ENCODE measurements at regions not wholly inside any gene's neighbourhood (a gene's known extent, or its start where the extent isn't known, plus 50 kb on each side); places are given as distances from the start of the nearest gene placed in this dataset.
"Not testable (repeated sequence)": the region's sequence is repeated elsewhere in the genome, so short reads cannot be mapped to it uniquely, and the experiment has no call there.

GRCh38 chr12:131561051-131561450 is 149.8 kb upstream of the SFSWAP start:
- no peak for TF ChIP-seq CTCF (IDR thresholded peaks at IDR 0.05; ENCODE audit: insufficient read depth, low read length, severe bottlenecking)
- no peak for DNase-seq (ENCODE audit: low read depth)
- Histone ChIP-seq H3K4me3 (ENCODE audit: low read depth, low read length) (no peak overlapping the region), H3K27me3 (ENCODE audit: control insufficient read depth, insufficient read depth, low read length) (no peaks in the 10 kb centered on the region), H3K36me3 (ENCODE audit: control insufficient read depth, insufficient read depth, low read length) (no peaks in the 10 kb centered on the region)
- FAIRE-seq = no peak

GRCh38 chr12:131561891-131562684 is 148.8 kb upstream of the SFSWAP start:
- Histone ChIP-seq H3K4me3 (ENCODE audit: low read depth, low read length) (no peak overlapping the region), H3K27me3 (ENCODE audit: control insufficient read depth, insufficient read depth, low read length) (no peaks in the 10 kb centered on the region), H3K36me3 (ENCODE audit: control insufficient read depth, insufficient read depth, low read length) (no peaks in the 10 kb centered on the region)
- no peak for DNase-seq (ENCODE audit: low read depth)
- TF ChIP-seq CTCF (IDR thresholded peaks at IDR 0.05; ENCODE audit: insufficient read depth, low read length, severe bottlenecking) = no peak
- no peak for FAIRE-seq

- H3K4me3 ChIP-seq (ENCODE audit: low read depth, low read length); H3K36me3 ChIP-seq (ENCODE audit: control insufficient read depth, insufficient read depth, low read length); DNase-seq (ENCODE audit: low read depth); H3K27me3 ChIP-seq (ENCODE audit: control insufficient read depth, insufficient read depth, low read length); FAIRE-seq: not testable (repeated sequence)
These were observed 146.7 kb upstream of the SFSWAP start for GRCh38 chr12:131564138-131564727.

- H3K4me3 ChIP-seq (ENCODE audit: low read depth, low read length) = no peak overlapping the region
- H3K36me3 ChIP-seq (ENCODE audit: control insufficient read depth, insufficient read depth, low read length) = no peaks in the 10 kb centered on the region
- FAIRE-seq = no peak
- no peaks in the 10 kb centered on the region for H3K27me3 ChIP-seq (ENCODE audit: control insufficient read depth, insufficient read depth, low read length)
- TF ChIP-seq CTCF (IDR thresholded peaks at IDR 0.05; ENCODE audit: insufficient read depth, low read length, severe bottlenecking) = no peak
- DNase-seq (ENCODE audit: low read depth) = no peak
These were observed 146.0 kb upstream of the SFSWAP start for GRCh38 chr12:131564845-131565244.

GRCh38 chr12:131565267-131566015 is 145.4 kb upstream of the SFSWAP start:
- TF ChIP-seq CTCF (IDR thresholded peaks at IDR 0.05; ENCODE audit: insufficient read depth, low read length, severe bottlenecking) = no peak
- FAIRE-seq (no peak), DNase-seq (ENCODE audit: low read depth) (no peak)
- no peaks in the 10 kb centered on the region for H3K27me3 ChIP-seq (ENCODE audit: control insufficient read depth, insufficient read depth, low read length)
- no peaks in the 10 kb centered on the region for H3K36me3 ChIP-seq (ENCODE audit: control insufficient read depth, insufficient read depth, low read length)
- H3K4me3 ChIP-seq (ENCODE audit: low read depth, low read length) = no peak overlapping the region

GRCh38 chr12:131568336-131568735 is 142.6 kb upstream of the SFSWAP start:
- TF ChIP-seq CTCF (IDR thresholded peaks at IDR 0.05; ENCODE audit: insufficient read depth, low read length, severe bottlenecking) = no peak
- FAIRE-seq (no peak), DNase-seq (ENCODE audit: low read depth) (no peak)
- no peak overlapping the region for H3K4me3 ChIP-seq (ENCODE audit: low read depth, low read length)
- no peaks in the 10 kb centered on the region for H3K27me3 ChIP-seq (ENCODE audit: control insufficient read depth, insufficient read depth, low read length)
- H3K36me3 ChIP-seq (ENCODE audit: control insufficient read depth, insufficient read depth, low read length) = no peaks in the 10 kb centered on the region
